Lower leg skin (tissue), 3 donors: ENCODE measurements at regions not wholly inside any gene's neighbourhood (a gene's known extent, or its start where the extent isn't known, plus 50 kb on each side); places are given as distances from the start of the nearest gene placed in this dataset.
"Not testable (repeated sequence)": the region's sequence is repeated elsewhere in the genome, so short reads cannot be mapped to it uniquely, and the experiment has no call there.

ENCODE experiments used
- POLR2A ChIP-seq, 2 donors: fragments of 450-650 bp; IDR thresholded peaks; one replicate each; pipeline ENCODE4 v1.6.1; 2016 to 2017; ENCODE audit warnings: antibody characterized with exemption in 2 of 2, mild to moderate bottlenecking in 1 of 2, moderate library complexity in 1 of 2
- TF ChIP-seq, protein P1 (sequence below), 3 donors: fragments of 450-650 bp; IDR thresholded peaks; one replicate each; pipeline ENCODE4 v1.5.1; 2016; ENCODE audit warnings: antibody characterized with exemption in 3 of 3, mild to moderate bottlenecking in 3 of 3, moderate library complexity in 2 of 3

DNA sequence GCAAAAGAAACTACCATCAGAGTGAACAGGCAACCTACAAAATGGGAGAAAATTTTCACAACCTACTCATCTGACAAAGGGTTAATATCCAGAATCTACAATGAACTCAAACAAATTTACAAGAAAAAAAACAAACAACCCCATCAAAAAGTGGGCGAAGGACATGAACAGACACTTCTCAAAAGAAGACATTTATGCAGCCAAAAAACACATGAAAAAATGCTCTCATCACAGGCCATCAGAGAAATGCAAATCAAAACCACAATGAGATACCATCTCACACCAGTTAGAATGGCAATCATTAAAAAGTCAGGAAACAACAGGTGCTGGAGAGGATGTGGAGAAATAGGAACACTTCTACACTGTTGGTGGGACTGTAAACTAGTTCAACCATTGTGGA lies 170.1 kb downstream of the MEX3B start:
- not testable (repeated sequence) for TF ChIP-seq POLR2A (IDR thresholded peaks at IDR 0.05)
- TF ChIP-seq, protein P1, sequence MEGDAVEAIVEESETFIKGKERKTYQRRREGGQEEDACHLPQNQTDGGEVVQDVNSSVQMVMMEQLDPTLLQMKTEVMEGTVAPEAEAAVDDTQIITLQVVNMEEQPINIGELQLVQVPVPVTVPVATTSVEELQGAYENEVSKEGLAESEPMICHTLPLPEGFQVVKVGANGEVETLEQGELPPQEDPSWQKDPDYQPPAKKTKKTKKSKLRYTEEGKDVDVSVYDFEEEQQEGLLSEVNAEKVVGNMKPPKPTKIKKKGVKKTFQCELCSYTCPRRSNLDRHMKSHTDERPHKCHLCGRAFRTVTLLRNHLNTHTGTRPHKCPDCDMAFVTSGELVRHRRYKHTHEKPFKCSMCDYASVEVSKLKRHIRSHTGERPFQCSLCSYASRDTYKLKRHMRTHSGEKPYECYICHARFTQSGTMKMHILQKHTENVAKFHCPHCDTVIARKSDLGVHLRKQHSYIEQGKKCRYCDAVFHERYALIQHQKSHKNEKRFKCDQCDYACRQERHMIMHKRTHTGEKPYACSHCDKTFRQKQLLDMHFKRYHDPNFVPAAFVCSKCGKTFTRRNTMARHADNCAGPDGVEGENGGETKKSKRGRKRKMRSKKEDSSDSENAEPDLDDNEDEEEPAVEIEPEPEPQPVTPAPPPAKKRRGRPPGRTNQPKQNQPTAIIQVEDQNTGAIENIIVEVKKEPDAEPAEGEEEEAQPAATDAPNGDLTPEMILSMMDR (IDR thresholded peaks at IDR 0.05), result not testable (repeated sequence)
